ENCODE measurements at regions not wholly inside any gene's neighbourhood (a gene's known extent, or its start where the extent isn't known, plus 50 kb on each side); places are given as distances from the start of the nearest gene placed in this dataset.
"Not testable (repeated sequence)": the region's sequence is repeated elsewhere in the genome, so short reads cannot be mapped to it uniquely, and the experiment has no call there.

DNA sequence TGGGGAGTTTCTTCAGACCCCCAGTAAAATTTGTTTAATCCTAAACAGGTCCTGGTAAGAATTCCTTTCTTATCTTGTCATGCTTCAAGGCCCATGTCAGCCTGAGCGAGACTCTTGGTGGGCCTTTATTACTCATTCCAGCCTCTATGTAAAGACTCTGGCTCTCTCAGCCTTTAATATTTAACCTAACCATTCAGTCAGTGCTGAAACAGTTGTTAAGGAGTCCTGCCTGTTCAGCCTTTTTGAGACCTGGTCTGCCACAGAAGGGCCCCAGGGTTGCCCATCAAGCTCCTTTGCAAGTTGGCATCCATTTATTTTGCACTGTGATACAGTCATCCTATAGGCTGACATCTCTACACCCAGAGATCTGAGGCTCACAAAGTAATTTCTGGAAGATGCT is 107.7 kb upstream of the VANGL1 start:
- DNase-seq (ENCODE audit: low spot score) = no peak

- no peak for DNase-seq (ENCODE audit: low spot score)
Measured at GRCh38 chr1:115531631-115532264, 110.0 kb upstream of the VANGL1 start.

DNA sequence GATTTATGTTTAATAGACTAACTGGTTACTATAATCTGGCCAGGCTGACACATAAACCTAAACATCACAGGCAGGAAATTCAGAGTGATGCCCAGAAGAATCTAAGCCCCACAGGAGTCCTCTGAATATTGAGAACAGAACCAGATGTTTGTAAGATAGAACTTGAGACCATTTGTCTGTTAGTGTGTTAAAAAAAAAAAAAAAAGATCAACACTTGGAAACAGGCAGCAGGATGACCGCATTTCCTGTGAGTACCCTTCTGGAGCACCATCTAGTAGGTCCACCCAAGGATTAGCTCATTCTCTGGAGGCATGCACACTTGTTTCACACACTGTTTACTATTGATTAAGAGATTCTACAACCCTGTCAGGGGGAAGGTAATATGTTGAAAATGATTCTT is 111.4 kb upstream of the VANGL1 start:
- peak; percentile 72 for DNase-seq (ENCODE audit: low spot score)

DNA sequence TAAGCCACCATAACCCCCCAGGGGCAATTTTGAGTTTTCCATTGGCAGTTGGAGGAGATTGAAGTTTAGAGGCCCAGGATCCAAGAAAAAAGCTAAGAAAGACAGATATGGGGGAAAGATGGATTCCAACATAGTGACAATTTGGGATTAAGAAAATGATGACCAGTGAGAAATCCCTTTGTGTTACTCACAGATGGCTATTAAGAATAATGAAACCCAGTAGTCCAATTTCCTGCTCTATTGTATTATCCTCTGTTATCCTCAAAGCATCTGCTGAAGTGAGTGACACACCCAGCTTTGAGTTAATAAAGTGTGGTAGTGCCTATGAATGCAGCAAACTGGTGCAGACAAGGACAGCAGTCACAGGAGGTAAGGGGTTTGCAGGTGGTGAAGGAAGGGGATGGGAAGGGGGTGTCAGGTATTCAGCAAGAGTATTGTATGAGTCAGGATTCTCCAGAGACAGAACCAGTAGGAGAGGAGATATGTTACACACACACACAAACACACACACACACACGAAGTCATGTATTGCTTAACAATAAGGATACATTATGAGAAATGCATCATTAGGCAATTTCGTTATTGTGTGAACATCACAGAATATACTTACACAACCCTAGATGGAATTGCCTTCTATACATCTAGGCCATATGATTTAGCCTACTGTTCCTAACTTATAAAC is 112.4 kb upstream of the VANGL1 start:
- DNase-seq (ENCODE audit: low spot score) = no peak

GRCh38 chr1:115528336-115528735 is 113.4 kb upstream of the VANGL1 start:
- DNase-seq (ENCODE audit: low spot score) = not testable (repeated sequence)

DNA sequence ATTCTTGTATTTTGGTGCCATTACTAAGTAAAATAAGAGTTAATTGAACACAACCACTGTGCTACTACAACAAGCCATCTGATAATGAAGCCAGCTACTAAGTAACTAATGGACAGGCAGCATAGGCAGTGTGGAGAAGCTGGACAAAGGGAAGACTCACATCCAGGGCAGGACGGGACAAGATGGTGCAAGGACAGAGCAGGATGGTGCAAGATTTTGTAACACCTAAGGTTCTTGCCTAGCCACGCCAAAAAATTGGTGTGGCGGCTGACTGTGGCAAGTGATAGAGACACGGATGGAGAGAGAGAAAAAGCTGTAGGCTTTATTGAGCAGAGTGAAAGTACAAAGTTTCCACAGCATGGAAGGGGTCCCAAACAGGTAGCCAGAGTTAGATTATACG is 114.0 kb upstream of the VANGL1 start:
- DNase-seq (ENCODE audit: low spot score) = no peak

- DNase-seq (ENCODE audit: low spot score) = no peak
Measured at GRCh38 chr1:115526900-115527299, 114.9 kb upstream of the VANGL1 start.

GRCh38 chr1:115524236-115524635 is 117.5 kb upstream of the VANGL1 start:
- DNase-seq (ENCODE audit: low spot score) = no peak

GRCh38 chr1:115522386-115522785 is 119.4 kb upstream of the VANGL1 start:
- no peak for DNase-seq (ENCODE audit: low spot score)

DNA sequence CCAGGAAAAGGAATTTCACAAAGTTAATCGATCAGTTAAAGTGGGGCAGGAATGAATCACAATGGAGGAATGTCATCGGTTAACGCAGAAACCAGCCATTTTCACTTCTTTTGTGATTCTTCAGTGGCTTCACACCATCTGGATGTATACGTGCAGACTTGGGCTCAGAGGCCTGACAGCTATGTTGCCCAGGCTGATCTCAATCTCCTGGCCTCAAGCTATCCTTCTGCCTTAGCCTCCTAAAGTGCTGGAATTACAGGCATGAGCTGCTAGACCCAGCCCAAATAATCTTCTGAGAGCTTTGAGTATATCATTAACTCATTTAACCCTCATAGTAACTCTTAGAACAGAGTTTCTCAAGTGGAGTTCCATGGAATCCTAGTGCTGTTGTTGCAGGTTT is 126.5 kb upstream of the VANGL1 start:
- DNase-seq (ENCODE audit: low spot score) = no peak

DNA sequence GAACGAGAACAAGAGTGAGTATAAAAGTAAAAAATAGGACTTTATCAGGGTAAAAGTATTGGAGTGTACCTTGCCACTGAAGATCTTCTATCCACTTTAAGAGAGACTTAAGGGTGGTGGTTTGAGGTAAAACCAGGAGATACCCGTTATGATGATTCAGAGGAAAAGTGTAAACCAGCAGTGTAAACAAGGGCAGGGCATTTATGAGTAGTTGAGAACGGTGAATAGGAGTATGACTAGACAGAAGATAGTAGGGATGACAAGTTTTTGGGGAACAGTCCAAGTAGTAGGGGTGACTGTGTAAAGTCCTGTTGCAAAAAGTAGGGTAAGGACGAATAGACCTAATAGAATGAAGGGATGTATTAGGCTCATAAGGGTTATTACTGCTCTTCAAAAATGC is 131.5 kb upstream of the VANGL1 start:
- DNase-seq (ENCODE audit: low spot score) = not testable (repeated sequence)

DNA sequence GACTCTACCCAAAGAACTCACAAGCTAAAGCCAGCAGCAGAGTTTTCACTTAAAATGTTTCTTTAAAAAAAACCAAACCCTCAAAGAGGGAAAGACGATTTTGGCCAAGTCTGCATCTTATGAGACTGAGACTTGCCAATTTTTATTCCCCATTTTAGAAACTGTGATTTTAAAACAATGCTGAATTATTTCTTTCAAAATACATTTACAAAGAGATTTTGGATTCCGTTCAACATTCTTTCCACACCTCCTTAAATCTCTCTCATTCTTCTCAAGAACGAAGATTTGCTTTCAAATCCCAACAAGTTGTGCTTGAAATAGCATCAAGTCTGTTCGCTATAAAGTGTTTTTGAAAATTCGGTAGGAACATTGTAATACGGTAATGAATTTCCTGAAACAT is 133.9 kb upstream of the VANGL1 start:
- no peak for DNase-seq (ENCODE audit: low spot score)

GRCh38 chr1:115506924-115507589 is 134.7 kb upstream of the VANGL1 start:
- peak; percentile 67 for DNase-seq (ENCODE audit: low spot score)

DNA sequence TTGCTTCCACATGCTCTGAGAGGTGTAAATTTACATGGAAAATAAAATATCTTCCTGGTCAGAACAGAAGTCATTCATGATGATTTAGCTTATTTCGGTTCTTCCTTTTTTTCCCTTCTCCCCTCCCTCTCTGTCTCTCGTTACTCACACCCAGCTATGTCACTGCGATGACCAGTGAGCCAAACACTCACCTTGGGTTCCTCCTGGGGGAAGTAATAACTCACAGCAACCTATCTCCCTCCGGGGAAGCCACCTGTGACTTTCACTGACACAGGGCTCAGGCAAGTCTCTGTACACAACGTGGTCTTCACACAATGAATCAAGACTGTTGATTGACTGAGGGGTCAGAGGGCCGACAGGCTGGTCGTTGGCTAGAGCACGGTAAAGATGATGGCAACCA is 135.3 kb upstream of the VANGL1 start:
- no peak for DNase-seq (ENCODE audit: low spot score)

- no peak for DNase-seq (ENCODE audit: low spot score)
Measured at GRCh38 chr1:115505148-115505571, 136.6 kb upstream of the VANGL1 start.

DNA sequence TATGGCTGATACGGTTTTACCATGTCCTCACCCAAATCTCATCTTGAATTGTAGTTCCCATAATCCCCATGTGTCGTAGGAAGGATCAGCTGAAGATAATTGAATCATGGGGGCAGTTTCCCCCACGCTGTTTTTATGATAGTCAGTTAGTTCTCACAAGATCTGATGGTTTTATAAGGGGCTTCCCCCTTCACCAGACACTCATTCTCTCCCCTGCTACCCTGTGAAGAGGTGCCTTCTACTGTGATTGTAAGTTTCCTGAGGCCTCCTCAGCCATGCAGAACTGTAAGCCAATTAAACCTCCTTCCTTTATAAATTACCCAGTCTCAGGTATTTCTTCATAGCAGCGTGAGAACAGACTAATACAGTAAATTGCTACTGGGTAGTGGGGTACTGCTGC is 139.6 kb upstream of the VANGL1 start:
- DNase-seq (ENCODE audit: low spot score) = not testable (repeated sequence)

DNA sequence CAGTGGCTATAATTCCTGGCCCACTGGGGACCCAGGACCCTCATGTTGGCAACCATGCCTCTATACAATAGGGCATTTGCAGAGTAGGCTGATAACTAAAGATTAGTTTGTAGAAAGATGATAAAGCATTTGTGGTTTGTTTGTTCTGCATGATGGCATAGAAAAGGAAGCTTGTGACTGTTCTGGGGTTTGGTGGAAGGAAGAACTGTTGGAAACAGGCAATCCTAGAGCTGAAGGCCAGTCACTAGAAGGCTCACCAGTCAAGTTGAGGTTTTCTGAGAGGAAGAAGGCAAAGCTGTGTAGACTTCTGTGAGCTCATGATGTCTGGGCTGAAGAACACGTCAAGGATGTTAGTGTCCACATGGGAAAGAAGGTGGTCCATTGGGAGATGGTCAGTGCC is 140.3 kb upstream of the VANGL1 start:
- DNase-seq (ENCODE audit: low spot score) = no peak

DNA sequence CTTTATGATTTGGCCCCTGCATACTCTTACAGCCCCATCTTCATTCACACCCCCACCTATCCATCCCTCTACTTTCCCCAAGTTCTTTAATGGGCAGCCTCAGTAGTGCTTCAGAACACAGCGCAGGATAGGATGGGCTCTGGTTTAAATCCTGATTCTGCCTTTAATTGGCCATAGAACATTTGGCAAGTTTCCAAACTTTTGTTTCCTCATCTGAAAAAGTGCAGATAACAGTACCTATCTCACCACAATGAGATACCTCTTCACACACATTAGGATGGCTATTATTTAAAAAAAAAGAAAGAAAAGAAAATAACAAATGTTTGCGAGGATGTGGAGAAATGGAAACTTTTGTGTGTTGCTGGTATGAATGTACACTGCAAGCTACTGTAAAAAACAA is 142.5 kb upstream of the VANGL1 start:
- no peak for DNase-seq (ENCODE audit: low spot score)

DNA sequence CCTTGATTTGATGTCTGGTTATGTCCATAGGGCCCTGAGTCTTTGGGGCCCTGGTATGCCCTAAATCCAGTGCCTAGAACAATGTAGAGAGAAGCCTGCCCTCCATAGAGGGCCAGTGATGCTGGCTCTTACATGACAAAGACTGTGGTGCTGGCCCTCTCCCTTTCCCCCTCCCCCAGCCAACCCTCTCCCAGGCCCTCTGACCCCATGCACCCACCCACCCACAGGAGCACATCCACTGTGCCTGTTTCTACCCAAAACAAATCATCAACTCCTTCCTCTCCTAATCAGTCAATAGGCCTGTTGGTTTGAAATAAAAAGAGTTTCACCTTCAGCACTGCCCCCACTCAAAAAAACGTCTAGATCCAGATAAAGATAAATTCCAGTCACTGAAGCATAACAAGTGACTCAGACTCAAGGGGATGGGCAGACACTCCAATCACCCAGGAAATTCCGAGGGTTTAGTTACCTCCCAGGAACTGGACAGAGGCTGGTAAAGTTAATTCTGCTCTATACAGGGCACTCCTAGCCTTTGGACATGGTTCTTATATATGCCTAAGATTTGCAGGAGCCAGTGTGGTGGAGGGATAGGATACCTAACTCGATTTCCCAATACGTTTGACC is 144.8 kb upstream of the VANGL1 start:
- no peak for DNase-seq (ENCODE audit: low spot score)

DNA sequence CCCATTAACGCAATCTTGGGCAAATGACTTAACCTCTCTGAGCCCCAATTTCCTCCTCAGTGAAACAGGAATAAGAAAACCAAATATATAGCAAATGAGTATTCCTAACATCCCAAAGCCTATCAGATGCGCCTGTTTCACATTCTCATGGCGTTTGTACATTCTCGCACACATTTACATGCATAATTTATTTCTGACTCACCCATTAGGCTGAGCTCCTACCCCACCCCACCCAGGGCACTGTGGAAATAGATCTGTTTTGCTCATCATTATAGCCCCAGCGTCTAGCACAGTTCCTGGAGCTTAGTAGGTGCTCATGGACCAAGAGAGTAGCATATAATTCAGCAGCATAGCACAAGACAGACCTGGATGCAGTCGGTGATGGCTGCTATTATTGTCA is 146.1 kb upstream of the VANGL1 start:
- DNase-seq (ENCODE audit: low spot score) = peak; percentile 55

GRCh38 chr1:115495111-115495510 is 146.7 kb upstream of the VANGL1 start:
- DNase-seq (ENCODE audit: low spot score) = no peak

GRCh38 chr1:115493834-115494233 is 147.9 kb upstream of the VANGL1 start:
- DNase-seq (ENCODE audit: low spot score) = no peak

GRCh38 chr1:115492880-115493279 is 148.9 kb upstream of the VANGL1 start:
- peak; percentile 83 for DNase-seq (ENCODE audit: low spot score)

Data from AG20443 (cell line).